Left forelimb (tissue), 1 donor: ENCODE measurements at regions not wholly inside any gene's neighbourhood (a gene's known extent, or its start where the extent isn't known, plus 50 kb on each side); places are given as distances from the start of the nearest gene placed in this dataset.
"Not testable (repeated sequence)": the region's sequence is repeated elsewhere in the genome, so short reads cannot be mapped to it uniquely, and the experiment has no call there.

ENCODE experiments used
- DNase-seq: peaks from one replicate; pipeline ENCODE4 v3.0.0-alpha.2; 2018; ENCODE audit warnings: low spot score

DNA sequence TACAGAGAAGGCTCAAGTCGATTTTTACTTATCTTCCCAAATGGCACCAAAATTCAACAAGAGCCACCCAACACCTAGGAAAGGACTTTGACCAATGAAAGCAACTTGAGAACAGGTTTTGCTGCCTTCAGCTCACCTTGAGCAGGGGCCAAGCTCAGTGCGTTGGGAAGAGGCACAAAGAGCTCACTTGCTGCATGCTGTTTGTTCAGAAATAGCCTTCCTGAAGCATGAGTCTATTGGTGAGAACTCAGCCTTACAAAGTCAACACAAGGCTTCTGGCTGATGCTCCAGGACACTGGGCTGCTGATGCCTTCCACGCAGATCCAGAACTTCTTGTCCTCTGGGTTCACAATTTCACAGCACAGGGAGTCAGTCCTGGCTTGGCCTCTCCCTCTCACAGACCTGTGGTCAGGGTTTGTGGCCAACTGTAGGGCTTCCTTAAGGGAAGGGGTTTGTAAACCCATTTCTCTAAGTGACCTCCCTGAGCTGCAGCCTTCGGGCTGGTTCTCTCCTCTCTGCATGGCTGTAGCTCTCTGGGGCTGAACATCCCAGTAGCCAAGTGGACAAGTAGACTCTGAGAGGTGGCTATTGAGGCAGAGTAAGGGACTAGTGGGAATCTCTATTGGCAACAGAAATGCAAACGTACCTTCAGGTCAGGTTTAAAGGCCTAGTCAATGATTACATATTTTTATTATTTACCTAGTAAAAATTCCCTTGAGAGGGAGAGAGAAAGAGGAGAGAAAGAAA lies 124.7 kb upstream of the GATA6 start:
- DNase-seq: no peak

DNA sequence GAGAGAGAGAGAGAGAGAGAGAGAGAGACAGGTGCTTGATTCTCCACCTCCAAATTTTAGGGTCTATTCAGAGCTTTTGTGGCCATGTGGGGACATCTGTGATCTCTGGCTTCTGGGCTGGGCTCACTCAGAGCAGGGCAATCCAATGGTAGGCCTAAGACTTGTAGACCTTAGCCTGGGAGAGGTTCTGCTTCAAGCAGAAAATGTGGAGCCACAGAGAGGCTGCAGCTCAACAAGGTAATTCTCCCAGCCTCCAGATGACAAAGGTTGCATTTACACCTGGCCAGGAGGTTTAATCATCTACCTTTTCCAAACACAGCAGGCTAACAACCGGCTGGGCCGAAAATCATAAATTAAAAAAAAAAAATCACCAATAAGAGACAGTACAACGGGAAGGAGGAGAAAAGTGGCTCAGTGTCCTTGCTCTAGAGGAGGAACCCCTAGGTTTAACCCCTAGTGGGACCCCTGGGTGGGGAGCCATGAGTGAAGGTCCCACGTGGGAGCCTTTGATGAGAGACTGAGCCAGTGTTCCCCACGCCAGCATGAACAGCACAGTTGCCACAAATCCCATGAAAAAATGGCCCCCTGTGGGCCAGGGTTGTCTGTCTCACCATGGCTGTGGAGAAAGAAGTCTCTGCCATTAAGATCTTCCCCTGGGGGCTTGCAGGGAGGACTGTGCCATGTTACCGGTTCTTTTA lies 124.0 kb upstream of the GATA6 start:
- DNase-seq: no peak

DNA sequence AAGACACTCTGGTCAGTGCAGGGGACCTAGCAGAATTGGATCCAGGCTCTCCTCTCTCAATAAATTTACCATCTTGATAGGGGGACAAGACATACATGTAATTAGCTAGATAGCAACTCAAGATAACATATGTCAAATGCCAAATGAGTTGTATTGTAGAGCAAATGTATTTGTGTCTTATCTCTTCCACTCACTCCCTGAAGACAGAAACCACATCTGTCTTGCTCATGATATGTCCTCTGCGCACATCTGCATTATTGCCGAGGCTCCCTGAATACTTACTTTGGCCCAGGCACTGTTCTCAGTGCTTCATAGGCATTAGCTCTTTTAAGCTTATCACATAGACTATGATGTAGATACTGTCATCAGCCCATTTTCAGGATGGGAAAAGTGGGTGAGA lies 122.9 kb upstream of the GATA6 start:
- no peak for DNase-seq

DNA sequence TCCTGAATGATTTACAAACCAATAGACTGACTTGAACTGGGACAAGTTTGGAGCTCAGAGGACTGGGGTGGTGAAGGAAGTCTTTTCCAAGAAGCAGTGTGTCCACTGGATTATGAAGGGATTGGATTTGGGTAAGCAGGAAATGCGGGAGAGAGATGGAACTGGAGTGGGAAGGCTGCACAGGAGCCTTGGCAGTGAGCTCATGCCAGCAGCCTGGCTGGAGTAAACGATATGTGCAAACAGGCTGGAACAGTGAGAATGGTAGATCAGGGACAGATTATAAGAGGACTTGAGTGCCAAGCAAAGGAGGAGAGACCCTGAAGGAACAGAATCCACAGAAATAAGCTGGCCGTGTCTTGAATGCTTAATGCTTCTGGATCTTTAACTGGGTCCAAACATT lies 121.9 kb upstream of the GATA6 start:
- DNase-seq: no peak

DNA sequence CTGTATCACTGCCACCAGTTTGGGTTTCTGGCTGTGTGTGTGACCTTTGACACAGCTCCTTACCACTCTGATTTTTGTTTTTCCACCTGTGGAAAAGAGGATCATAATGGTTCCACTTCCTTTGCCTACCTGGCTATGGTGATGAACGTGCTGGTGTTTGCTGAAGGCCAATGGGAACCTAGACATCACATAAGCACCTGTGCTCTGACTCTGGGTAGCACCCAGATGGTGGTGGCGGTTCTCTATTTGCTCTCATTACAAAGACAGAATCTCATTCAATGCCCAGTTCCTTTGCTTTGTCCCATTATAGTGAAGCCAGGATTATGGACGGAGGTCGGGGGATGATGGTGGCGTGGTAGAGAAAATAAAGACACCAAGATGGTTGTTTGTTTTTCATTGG lies 121.2 kb upstream of the GATA6 start:
- DNase-seq: no peak

DNA sequence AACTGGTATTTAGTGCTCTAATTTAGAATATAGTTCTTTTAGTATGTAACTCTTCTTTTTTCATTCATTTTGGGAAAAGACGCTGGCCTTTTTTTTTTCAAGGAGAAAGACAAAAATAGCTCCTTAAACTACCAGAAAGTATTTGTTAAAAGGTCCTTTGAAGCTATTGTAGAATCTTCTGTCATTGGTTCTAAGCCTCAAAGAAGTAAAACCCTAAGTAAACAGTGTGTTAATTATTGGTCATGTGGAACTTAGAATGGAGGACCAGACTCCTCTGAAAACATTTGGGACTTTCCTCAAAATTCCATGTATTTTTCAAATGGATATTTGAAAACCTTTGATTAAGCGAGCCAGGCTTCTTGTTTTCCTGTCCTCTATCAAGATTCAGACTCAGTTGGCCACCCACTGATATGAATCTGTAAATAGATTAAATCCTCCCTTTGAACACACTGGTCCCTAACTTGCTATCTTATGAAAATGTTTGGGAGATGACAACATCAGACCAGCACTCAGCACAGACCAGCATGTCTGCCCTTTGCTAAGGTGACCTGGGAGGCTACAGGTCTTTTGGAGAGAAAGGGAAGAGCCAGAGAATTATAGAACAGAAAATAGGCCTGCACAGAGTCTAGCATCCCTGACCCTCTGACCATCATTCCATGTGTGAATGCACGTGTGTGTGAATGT lies 120.3 kb upstream of the GATA6 start:
- no peak for DNase-seq

DNA sequence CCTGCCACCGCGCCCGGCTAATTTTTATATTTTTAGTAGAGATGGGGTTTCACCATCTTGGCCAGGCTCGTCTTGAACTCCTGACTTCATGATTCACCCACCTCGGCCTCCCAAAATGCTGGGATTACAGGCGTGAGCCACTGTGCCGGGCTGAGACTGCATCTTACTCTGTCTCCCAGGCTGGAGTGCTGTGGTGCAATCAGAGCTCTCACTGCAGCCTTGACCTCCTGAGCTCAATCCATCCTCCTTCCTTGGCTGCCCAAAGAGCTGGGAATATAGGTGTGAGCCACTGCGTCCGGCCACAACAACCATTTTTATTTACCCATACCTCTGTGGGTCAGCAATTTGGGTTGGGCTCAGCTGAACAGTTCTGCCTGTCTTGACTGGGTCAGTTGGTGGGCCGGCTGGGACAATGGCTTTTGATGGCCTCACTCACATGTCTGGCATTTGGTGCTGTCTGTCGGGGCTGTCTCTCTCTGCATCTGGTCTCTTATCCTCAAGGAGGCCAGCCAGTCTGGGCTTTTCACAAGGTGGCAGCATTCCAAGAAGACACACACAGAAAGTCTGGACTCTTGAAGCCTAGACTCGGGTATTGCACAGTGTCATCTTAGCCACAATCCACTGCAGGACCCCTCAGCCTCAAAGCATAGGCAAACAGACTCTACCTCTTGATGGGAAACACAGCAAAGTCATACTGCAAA lies 116.8 kb upstream of the GATA6 start:
- no peak for DNase-seq

DNA sequence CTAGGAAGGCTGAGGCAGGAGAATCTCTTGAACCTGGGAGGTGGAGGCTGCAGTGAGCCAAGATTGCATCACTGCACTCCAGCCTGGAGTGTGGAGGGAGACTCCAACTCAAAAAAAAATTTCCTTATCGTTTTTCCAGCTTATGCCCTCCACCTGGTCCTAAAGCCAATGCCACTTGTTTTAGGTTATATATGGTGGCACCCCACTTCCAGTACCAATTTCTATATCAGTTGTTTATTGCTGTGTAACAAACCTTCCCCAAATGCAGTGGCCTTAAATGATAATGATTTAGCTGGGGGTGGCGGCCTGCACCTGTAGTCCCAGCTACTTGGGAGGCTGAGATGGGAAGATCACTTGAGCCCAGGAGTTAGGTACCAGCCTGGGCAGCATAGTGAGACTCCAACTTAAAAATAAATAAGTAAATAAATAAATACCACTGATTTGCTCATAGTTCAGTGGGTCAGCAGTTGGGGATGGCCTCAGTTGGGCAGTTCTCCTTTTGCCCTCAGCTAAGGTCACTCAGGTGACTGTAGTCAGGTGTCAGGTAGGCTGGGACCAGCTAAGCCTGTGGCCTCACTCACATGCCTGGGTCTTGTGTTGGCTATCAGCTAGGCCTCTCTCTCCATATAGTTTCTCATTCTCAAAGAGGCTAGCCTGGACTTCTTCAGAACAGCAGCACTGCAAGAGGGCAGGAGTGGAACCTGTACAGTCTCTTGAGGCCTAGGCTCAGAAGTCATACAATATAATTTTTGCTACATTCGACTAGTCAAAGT lies 113.7 kb upstream of the GATA6 start:
- no peak for DNase-seq

DNA sequence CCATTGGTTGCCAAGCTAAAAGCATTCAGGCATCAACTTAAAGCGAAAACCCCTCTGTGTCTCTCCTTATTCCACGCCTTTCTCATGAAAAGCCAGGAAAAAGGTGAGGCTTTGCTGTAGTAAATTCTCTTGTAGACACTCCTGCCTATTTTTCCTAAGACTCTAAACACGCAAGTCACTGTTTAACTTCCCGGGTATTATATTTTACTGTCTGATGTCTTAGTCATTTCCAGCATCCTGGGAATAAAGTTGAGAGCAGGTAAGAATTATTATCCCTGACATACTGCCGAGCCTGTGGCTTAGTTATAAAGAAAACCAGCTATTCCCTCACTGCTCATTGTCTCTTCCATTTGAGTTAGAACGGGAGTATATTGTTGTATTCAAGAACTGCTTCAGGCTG lies 112.4 kb upstream of the GATA6 start:
- no peak for DNase-seq

DNA sequence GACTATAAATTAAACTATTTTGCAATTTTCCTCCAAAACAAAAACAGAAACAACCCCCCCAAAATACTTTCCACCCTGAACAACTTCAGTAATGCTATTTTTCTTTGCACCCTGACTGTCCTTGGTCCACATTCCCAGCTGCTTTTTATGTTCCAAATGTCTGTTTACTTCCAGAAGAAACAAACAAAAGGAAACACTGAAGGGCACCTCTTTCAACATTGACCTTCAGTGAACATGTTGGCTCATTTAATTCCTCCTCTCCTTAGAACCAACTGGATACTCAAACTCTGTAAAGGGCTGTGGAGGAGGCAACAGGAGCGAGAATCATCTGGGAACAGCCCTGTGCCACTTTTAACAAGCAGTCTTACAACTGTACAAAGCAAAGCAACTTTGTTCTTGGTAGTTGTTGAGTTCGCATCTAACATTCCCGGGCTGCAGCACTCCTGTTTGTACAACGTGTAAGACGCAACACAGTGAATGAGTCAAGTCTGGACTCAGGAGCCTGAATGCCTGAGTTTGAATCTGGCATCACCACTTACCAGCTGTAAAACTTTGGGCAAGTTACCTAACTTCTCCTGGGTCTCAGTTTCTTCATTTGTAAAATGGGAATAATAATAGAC lies 111.4 kb upstream of the GATA6 start:
- no peak for DNase-seq

DNA sequence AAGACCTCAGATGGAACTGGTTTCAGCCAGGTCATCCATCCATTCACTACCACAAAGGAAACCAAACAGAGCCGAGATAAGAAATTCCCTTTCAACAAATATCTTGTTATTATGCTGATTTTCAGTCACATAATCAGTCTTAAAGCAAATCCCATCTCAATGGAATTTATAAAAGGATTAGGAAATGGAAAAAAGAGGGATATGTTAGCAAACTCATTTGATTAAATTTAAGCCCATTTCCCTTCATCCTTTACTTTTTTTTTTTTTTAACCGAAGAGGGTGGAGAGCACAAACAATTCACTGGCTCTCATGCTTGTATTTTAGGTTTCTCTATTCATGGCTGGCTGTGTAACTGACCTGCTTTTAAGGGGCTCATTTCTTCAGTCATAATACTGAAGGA lies 109.0 kb upstream of the GATA6 start:
- no peak for DNase-seq

DNA sequence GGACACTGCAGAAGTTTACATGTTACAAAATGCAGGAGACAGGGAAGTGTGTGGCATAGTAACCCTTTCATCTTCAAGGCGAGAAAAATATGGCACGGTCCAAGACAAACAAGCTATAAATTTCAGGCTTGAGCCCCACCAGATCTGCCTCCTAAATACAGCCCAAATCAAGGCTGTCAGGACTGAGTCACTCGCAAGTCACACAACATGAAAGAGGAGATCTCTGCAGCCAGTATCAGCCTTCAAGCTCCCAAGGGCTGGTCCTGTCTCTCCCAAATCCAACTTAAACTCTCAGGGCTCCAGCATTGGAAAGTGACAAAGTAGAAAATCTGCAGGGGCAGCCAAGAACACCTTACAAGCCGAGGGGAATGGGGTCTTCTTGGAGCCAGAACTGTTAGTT lies 106.3 kb upstream of the GATA6 start:
- no peak for DNase-seq

DNA sequence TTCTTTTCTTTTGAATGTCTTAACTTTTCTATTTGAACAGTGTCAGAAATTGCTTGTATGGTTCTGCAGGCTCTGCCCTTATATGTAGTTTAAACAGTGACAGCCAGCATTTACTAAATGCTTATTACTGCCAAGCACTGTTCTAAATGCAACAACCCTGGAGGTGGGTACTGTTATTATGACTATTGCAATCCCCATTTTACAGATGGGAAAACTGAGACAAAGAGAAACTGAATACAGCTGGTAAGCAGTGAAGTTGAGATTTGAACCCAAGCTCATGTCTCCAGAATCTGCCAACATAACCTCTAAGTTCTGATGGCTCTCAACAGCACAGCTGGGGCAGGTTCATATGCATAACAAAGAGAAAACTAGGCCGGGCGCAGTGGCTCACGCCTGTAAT lies 105.7 kb upstream of the GATA6 start:
- no peak for DNase-seq

DNA sequence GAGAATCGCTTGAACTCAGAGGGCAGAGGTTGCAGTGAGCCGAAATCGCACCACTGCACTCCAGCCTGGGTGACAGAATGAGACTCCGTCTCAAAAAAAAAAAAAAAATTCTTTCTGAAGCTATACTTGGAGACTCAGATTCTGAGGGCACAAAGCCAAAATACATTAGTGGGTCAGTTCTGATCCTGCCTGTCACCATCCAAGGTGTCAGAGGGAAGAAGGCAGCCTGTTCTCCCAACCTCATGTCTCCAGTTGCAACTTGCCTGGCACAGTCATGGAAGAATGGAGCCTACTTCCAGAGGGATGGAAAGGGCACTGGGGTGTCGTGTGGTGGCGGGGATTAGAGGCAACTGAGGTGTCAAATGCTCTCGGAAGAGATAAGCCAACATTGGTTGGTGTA lies 104.8 kb upstream of the GATA6 start:
- DNase-seq: no peak

DNA sequence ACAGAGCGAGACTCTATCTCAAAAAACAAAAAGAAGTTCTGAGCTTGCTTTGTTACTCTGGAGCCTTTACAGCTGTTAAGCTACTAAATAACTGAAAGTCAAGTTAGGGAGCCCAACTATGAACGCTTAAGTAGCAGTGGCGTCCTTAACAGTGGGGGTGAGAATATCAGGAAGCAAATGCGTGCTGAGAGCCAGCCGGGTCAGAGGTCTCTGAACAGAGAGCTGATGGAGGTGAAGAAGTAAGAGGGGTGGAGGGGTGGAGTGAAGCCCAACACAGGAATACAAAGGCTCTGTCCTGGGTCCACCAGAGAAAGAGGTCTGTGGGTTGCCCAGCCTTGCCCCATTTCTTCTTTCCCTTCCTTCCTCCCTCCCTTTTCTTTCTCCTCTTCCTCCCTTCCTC lies 104.1 kb upstream of the GATA6 start:
- no peak for DNase-seq

DNA sequence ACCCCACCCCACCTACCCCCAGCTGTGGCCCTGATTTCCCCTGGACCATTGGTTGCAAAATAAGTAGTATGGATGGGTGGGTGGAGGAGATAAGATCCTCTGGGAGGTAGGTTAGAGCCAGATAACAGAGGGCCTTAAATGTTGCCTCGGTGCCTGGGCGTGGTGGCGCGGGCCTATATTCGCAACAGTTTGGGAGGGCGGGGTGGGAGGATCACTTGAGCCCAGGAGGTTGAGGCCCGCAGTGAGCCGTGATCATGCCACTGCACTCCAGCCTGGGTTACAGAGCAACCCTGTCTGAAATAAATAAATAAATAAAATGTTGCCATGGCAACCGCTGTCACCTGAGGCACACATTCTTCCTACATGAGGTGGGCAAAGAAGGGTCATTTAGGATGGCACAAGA lies 103.3 kb upstream of the GATA6 start:
- no peak for DNase-seq

DNA sequence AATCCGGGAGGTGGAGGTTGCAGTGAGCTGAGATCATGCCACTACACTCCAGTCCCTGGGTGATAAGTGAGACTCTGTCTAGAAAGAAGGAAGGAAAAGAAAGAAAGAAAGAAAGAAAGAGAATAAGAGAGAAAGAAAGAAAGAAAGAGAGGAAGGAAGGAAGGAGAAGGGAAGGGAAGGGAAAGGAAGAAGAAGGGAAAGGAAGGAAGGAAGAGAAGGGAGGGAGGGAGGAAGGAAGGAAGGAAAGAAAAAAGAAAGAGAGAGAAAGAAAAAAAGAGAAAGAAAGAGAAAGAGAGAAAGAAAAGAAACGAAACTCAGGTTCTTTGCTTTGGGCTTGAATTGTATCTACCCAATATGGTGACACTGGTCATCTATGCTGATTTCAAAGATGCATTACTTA lies 102.3 kb upstream of the GATA6 start:
- no peak for DNase-seq

DNA sequence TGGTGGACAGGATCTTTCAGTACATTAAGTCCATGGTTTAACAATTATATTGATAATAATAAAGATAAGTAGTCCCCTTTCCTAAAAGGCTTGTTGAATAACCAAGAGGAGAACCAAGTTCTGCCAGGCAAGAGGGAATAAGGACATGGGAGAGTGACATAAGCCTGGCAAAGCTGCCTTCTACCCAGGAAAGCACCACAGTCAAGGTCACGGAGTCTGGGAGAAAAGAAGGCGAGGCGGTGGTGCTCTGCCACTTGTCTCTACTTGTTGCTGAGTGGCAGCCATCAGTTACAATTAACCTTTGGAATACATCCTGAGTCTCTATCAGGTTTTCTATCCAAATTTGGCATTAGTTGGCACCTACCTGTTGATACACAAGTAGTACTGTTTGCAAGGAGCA lies 101.7 kb upstream of the GATA6 start:
- DNase-seq: no peak

DNA sequence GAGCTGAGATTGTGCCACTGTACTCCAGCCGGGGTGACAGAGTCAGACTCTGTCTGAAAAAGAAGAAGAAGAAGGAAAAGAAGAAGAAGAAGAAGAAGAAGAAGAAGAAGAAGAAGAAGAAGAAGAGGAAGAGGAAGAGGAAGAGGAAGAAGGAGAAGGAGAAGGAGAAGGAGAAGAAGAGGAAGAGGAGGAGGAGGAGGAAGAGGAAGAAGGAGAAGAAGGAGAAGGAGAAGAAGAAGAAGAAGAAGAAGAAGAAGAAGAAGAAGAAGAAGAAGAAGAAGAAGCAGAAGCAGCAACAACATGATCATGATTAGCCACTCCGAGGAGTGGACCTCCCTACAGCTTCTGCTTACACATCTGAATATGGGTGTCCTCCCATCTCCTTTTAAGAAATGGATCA lies 100.6 kb upstream of the GATA6 start:
- not testable (repeated sequence) for DNase-seq

DNA sequence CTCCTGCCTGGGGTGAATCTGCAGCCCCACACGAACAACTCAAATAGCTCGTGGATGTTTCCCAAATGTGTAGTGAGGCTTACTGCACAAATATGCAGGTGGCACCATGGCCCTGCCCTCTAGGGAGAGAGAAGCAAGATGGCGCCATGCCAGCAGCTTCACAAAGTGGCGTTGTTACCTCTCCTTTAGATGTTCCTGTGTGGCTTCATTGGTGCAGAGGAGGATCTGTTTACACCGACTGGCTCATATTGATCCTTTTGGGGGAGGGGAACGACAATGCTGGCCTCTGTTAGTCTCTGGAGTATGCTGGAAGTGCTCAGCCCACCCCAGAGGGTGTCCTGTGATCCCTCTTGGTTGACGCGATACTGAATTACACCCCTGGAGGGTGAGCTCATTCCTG lies 99.5 kb upstream of the GATA6 start:
- no peak for DNase-seq

DNA sequence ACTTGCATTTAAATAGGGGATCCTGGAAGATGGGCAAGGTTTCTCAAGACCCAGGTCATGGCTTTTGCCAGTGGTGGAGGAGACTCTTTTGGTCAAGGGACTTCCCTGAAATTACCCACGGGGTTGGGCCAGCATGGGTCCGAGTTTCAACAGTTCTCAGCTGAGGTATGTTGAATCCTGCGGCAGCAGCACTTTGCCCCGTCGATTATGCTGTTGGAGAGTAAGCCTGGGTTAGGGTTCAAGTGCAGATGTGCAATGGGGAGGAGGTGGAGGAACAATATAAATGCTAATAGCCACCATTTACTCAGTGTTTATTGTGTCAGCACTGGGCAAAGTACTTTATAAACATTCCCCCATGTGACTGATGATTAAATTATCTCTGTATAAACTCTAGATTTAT lies 96.0 kb upstream of the GATA6 start:
- DNase-seq: no peak
